Kidney capillary endothelial cell (primary cell): ENCODE measurements at regions not wholly inside any gene's neighbourhood (a gene's known extent, or its start where the extent isn't known, plus 50 kb on each side); places are given as distances from the start of the nearest gene placed in this dataset.

Source experiments
- DNase-seq: peaks from one replicate; pipeline ENCODE4 v3.0.0-alpha.2; 2018; ENCODE audit warnings: low spot score

DNA sequence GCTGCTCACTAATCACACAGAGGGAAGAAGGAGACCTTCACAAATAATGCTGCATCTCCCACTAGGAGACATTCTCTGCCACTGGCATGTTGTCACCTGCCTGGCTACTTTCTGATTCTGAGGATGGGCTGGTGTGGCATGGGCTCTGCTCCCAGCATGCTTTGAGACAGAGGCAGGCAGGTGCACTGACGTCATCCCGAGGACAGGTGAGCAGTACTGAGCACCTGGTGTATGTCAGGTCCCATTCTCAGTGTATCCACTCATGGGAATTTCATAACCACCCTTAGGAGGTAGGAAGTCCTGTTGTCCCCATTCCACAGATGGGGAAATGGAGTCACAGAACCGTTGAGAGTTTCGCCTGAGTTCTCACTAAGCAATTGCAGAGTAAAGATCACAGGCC lies 597.9 kb downstream of the VRK1 start:
- no peak for DNase-seq

DNA sequence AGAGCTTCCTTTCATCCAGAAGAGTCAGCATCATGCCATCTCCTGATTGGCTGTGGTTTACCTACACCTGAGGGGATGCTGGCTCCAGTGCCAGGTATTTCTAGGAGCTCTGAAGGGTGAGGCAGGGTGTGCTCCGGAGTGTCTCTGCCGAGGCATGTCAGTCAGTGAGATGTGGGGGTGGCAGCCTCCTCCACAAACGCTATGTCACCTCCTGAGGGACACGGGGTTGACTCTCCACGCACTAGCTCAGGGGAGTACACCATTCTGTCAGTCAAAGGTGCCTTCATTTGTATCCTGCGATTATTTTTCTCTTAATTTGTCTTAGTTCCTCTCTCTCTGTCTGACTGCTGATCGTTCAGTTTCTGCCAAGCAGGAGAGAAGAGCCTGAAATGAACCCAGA lies 604.5 kb downstream of the VRK1 start:
- no peak for DNase-seq

DNA sequence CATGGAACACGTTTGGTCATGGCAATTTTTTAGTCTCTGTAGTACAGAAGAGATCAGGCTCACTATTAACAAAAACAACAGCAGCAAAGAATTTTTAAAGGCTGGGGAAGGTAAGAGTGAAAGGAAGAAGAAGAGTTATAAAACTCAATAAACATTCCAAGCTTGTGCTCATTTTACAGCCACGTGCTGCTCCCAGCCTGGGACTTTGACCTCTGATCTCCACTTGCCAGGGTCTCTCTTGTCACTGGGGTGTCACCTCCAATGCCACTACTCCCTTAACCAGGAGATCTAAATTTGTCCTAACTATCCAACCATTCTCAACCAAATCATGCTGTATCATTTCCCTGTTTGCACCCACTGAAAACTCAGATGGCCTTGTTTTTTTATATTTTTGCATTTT lies 605.1 kb downstream of the VRK1 start:
- DNase-seq: no peak

DNA sequence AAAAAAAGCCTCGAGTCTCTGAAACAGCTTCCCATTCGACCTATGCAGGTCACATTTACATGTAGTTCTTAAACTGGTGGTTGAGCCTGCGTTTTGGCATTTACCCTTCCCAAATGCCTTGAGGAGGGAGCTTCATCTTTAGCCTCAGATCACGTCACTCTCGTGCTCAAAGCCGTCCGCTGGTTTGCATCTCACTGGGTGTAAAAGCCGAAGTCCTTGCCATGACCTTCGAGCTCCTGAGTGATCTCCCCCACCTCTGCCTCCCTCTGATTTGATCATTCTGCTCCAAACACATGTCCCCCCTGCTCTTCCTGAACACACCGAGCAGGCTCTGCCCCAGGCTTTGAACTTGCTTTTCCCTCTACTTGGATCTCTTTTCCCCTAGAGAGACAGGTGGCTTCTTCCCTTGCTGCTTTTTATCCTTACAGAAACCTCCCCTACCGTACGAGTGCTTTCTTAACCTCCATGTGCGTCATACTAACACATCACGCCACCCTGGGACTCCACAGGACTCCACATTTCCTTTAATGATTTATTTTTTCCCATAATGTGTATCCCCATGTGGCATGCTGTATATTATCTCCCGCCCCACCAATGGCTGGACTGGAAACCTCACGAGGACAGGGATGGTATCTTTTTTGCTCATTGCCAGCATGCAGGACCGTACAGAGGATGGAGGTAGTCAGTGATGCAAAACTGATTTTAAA lies 610.7 kb downstream of the VRK1 start:
- no peak for DNase-seq

DNA sequence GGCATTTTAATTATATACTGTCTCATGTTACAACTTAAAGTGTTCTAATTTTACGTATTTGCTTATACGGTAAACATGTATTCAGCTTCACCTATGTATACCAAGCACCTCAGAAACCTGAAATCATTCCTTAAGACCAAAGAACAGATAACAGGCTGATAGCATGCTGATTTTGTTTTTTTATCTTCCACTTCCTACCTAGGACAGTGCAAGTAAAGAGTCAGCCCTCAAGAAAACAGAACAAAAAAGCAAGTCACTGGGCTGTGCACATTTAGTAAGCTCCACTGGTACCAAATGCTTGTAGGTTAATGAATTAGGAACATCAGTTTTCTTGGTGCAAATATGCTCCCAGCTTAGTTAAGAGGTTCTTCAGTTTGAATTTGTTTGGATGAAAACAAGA lies 611.3 kb downstream of the VRK1 start:
- no peak for DNase-seq

DNA sequence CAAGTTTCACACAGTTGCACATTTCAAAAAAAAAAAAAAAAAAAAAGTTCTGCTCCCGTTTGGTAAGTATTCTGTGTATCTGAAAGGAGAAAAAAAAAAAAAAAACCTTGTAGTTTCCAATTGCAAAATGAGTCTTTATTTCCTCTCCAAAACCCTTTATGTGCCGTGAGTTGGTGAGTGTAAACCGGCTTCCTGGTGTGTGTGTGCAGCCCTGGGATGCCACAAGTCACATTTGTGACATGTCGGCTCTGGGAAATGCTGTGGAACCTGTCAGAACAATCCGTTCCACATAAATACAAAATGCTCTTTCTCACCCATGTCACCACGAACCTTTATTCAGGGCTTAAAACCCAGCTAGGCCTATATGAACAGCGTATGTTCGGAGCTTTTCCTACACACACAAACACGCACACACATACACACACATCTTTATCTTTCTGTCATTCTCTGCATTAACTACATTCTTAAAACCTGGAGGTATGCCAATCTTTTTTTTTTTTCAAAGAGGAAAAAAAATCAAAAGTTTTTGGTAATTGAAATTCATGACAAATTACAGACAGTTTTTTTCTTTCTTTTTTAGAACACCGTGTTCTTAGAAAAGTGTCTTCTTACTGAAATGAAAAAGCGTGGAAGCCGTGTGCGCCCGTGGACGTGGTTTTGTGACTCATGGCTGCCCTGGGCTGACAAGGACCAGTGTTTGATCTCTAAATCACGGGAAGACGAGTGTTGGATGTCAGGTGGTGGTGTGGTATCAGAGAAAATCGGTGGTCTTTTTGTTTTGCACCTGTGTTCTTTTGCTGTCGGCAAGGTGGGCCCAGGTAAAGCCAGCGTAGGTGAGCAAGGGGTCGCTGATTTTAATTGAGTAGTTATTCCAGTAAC lies 612.0 kb downstream of the VRK1 start:
- no peak for DNase-seq

DNA sequence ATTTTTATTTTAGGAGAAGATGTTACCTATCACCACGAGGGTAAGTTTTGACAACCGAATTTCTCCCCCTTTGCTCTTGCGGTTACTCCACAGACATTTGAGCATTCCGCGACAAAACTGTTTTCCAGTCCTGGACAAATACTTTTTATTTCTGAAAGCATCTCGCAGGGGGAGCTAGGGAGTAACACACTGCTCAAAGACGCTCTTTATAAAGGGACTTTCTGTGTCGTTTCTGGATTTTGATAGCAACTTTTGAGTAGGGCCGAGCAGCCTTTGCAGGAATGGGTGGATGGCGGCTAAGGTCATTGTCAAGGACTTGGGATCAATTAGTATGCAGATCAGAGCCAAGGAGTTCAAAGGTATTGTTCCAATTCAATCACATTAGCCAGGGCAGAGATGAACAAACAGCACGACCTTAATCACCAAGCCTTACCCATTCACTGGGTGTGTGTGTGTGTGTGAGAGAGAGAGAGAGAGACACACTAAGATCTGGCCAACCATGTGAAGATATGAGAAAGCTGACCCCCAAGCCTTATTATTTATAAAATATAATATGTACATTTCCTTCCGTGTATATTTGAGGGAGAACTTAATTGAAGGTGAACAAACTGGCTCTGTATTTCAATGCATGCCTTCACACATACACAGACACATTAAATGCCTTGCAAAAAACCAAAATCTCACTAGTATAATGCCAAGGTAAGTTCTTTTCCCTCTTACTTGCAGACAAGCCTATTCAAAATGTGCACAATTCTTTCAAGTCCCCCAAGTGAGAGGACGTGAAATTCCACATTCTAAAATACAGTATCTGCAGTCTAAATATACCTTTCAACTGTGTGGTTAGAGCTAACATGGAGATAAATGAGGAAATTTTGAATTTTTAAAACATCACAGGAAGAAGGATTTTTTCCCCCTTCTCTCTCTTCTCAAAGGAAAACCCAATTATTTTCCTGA lies 613.8 kb downstream of the VRK1 start:
- DNase-seq: no peak

DNA sequence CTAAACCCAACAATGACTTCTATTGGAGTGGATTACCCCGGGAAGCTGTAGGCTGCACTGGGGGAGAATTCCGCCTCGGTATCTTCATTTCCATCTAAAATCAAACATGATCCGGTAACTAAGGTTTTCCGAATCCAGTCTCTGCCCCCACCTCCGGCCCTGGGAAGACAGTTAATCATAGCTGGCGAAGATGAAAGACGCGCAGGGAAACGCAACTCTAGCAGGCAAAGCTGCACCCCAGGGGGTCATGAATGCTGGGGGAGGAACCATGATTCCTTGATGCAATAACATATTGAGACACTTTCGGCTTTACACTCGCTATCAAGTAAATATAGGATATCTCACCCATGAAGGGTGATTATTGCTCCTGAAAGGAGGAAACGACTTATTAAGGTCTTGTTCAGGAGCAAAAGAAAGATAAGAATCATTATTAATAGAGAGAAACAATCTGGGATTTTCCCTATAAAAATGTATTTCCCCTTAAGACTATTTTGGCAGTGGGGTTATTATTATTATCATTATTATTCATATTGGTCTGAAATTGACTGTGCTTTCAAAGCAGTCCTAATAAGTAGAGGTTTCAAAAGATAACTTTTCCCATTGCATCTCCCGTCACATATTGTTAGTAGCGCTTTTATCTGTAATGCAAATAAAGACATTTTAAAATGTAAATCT lies 614.9 kb downstream of the VRK1 start:
- DNase-seq: no peak

DNA sequence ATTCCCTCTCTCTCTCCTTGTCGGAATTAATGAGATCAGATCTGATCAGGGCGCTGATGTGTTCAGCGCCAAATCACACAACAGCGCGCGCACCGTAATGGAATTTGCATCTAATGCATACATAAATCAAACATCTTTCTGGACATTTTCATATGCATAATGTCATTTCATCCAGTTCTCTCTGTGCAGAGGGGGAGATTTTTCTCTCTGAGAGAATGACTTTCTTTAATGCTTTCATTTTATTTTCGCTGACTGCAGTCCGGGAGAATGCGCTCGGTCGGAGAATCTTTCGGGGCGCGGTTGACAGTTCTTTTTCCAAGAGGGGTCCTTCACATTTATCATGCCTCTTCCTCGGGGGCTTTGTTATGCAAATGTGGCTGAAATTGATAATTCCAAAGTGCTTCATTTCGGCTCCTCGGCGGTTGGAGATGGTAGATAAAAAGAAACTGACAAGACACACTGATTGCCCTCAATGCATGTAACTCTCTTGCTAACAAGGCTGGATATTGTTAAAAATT lies 615.9 kb downstream of the VRK1 start:
- DNase-seq: no peak

DNA sequence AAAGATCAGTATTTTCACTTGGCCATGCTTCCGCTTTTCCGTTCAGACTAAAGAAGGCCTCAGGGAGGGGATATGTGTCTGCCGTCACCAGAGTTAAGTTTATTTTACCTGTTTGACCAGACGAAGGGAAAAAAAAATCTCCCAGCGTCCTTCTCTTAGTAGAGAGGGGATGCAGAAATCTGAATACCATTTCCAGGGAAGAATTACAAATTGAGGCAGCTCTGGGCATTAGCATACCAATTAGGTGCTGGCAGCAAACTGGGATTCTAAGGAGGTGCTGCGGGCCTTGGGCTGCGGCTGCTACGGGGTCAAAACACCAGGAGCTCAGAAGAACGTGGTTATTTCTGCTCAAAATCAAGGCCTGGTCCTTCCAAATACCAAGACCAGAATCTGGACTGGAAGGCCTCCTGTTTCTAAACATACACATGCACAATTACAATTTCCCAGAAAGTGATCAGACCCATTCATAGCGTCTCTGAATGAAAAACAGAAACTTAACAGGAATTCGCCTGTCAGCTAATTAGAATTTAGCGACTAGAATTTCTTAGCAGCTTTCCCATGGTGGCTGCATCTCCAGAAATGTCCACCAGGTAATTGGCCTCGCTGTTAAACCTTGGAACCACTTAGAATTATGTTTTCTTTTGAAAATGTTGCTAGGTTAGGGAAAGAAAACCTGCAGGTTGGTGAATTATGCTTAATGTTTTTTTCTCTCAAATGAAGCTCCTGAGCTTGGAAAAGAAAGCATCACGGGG lies 617.0 kb downstream of the VRK1 start:
- no peak for DNase-seq

DNA sequence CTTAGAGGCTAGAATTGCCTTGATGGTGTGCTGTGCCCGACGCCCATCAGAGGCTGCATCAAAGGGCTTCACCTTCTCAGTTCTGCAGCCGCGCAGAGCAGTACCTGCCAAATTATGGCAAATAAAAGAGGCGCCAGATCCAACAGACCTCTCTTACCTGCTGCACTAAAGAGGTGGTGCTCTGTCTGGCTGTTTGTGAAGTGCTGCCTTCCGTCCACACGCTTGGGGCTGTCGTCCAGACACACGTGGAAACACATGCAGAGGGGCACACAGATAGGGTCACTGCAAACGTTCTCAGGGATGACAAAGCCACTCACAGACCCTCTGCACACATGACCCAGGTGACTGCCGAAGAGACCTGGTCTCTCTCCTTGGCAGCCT lies 617.5 kb downstream of the VRK1 start:
- DNase-seq: no peak

DNA sequence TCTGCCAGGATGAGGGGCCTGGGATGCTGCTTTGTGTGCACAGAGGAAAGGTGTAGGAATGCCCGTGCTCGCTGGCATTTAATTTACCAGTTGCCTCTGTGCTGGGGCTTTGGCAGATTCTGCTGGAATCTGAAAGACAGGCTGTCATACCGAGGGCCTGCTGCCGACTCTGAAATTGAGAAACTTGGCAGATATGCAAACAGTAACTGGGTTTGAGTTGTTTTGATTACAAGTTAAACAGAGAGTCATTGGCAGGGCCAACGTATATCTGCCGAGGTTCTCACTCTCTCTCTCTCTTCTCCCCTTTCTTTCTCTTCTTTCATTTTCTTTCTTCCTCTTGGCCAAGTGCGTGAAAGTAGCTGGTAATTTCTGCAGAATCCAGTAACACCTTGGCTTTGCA lies 618.7 kb downstream of the VRK1 start:
- DNase-seq: no peak

DNA sequence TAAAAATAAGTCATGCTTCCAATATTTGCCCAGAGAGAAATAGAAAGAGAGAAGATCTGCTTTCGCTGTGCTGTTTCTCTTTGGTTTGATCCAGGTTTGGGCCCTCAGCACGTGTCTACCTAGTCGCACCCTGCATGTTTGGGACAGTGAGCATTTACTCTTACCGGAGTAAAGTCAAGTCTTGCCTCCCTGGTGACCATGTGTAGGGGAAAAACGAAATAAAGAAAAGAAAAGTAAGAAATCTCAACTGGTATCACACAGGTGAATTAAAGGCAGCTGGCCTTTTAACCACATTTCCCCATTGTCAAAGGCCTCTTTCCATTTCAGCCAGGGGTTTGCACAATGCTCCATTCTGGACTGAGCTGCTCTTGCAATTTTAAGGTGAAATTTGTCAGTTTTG lies 619.4 kb downstream of the VRK1 start:
- no peak for DNase-seq

DNA sequence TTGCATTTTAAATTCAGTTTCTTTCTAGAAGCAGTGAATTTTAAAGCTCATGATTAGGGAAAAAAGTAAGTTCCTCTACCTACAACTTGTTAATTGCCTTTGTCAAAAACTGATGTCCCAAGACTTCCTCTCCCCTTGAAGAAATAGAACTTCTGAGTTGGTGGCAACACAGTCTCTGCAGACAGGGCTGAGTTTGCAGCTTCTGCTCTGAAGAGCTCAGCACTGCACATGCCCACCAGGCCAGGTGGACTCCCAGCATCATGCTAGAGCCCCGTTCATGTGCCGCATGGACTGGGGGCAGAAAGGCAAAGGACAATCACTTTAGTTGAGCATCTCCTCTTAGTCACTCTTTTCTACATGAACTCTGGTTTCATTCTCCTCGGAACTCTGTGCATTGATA lies 620.1 kb downstream of the VRK1 start:
- DNase-seq: no peak

DNA sequence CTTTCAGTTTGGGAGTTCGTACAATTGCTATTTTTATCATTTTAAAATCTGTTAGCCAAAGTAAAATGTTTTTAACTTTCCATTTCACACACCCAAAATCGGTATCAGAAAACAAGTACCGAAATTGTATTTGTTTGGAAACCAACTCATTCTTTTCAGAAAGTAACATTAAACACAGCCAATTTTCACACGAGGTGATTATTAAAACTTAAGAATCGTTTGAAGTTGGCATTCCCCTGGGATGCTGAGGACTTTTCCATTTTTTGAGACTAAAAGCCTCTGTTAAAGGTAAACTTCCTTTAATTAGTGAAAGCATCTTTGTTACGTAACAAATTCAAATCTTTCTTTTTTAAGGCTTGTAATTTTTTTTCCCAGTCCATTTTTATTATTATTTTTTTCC lies 623.0 kb downstream of the VRK1 start:
- no peak for DNase-seq

DNA sequence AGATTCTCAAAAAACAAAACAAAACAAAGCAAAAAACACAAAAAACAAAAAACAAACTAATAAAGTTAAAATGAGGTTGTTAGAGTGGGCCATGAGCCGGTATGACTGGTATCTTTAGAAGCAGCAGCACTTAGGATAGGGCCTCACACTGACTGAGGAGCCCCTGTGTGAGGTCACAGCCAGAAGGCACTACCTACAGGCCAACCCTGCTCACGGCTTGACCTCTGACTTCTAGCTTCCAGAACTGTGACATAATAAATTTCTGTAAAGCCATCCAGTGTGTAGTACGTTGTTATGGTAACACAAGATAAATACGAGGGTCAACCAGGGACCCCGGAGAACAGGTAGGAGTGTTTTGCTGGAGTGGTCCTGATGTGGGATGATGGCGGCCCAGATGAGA lies 629.6 kb downstream of the VRK1 start:
- DNase-seq: no peak

DNA sequence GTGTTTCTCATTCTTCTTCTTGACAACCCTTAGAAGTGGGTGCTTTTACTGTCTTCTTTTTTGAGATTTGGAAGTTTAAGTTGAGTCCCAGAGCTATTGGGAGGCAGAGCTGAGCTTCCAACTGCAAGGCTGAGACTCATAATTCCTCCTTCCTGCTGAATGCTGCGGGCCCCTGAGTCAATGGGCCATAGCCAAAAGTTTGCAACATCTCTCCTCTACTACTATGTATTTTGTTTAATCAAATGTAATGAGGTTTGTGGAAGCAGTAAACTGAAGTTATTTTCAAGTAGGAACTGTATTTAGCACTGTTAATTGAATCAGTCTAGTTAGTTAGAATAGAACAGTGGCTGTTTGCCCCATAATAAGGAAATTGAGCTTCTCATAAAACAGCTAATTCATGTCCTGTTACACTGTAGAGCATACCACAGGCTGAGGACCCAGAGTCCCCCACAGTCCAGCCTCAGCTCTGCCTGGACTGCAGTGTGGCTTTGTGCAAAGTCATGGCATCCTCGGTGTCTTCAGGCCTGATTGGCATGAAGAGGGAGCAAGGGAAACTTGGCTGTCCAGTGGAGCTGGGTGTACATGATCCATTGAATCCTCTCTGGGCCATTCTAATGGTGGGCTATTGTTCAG lies 631.7 kb downstream of the VRK1 start:
- no peak for DNase-seq

DNA sequence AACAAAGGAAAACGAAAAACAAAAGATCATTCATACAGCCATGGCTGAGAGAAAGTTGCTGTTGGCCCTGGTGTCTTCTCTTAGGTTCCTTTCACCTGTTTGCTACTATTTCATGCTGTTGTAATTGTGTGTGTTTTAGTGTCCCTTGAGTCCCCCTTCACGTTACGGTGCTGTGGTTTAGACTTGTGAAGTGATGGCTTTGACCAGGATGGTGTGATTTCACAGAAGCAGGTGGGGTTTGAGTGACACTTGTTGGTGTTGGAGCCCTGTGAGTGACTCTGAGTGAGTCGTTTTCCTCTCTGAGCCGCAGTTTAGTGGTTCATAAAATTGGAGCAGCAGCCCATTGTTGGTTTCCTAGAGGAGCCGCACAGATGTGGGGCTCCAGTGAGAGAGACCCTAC lies 635.4 kb downstream of the VRK1 start:
- DNase-seq: no peak

DNA sequence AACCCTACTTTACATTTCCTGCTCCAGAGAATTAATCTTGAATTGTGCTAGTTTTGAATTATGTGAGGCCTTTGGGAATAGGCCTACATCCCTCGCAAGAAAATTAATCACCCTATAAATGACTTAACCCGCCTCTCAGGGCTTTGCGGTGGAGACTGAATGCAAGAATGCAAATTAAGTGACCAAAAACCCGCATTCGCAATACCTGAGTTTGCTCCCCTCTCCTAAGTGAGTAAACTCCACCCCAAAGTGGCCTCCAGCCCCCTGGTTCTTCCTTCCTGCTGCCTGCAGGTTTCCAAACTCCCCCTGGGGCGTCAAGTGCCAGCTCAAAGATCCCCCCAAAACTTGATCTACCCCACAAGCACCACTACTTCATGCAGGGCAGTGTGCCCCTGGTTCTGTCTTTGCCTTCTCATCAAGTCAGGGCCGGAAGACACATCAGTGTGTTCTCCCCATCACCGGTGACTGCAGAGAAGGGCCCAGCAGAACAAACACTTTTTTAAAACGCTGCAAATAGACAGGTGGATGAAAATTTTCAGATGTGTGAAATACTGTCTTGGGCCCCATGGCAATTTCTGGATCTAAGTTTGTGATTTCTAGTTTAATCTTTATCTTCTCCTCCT lies 644.7 kb downstream of the VRK1 start:
- DNase-seq: no peak

DNA sequence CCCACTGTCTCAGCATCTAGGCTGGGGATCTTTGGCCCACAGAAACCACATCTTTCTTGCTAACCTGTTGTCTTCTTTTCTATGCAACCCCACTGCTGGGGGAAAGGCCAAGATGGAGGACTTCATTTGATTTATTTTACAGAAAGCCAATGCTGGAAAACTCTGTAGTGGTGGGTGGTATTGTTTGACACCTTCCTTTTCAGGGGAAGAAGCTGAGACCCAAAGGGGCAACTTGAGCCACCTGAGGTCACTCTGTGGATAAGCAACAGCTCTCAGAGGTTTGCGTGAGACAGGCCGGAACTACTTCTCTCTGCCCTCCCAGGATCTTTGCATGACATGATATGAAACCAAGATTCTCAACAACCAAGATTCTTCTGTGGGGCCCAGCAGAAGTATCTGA lies 645.2 kb downstream of the VRK1 start:
- no peak for DNase-seq
